RPMI8226 (cell line): ENCODE measurements at regions not wholly inside any gene's neighbourhood (a gene's known extent, or its start where the extent isn't known, plus 50 kb on each side); places are given as distances from the start of the nearest gene placed in this dataset.

Experiments
- DNase-seq: peaks from one replicate; pipeline ENCODE4 v3.0.0-alpha.2; 2015

DNA sequence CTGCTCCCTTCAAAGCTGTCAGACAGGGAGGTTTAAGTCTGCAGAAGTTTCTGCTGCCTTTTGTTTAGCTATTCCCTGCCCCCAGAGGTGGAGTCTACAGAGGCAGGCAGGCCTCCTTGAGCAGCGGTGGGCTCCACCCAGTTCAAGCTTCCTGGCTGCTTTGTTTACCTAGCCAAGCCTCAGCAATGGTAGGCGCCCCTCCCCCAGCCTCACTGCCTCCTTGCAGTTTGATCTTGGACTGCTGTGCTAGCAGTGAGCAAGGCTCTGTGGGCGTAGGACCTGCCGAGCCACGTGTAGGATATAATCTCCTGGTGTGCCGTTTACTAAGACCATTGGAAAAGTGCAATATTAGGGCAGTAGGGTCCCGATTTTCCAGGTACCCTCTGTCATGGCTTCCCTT is 707.1 kb upstream of the POM121L12 start:
- peak; percentile 20 for DNase-seq

GRCh38 chr7:52325237-52325636 is 710.2 kb upstream of the POM121L12 start:
- DNase-seq: no peak

DNA sequence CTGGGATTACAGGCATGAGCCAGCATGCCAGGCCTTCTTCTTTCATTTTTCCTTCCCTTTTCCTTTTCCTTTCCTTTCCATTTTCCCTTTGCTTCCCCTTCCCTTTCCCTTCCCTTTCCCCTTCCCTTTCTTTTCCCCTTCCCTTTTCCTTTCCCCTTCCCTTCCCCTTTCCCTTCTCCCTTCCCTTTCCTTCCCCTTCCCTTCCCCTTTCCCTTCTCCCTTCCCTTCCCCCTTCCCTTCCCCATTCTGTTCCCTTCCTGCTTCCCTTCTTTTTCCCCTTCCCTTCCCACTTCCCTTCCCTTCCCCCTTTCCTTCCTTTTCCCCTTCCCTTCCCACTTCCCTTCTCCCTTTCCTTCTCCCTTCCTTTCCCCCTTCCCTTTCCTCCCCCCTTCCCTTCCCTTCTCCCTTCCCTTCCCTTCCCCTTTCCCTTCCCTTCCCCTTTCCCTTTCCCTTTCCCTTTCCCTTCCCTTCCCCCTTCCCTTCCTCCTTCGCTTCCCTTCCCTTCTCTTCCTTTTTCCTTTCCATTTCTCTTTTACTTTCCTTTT is 712.2 kb upstream of the POM121L12 start:
- no peak for DNase-seq

DNA sequence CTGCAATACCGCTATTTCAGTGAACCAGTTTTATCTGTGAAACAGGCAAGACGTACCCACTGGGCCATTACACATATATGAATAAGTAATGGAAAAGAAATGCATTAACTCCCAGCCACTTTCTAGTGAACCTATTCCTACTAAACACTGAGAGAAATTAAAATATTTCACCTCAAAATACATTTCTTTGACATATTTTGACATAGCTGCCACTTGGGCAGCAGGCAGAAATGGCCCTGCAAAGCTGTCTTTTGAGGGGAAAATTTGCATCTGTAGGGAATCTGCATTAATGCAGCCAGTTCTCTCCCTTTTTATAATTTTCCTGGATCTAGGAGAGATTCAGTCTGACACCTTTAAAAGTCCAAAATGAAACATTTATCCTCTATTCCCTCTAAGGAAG is 714.8 kb upstream of the POM121L12 start:
- no peak for DNase-seq

DNA sequence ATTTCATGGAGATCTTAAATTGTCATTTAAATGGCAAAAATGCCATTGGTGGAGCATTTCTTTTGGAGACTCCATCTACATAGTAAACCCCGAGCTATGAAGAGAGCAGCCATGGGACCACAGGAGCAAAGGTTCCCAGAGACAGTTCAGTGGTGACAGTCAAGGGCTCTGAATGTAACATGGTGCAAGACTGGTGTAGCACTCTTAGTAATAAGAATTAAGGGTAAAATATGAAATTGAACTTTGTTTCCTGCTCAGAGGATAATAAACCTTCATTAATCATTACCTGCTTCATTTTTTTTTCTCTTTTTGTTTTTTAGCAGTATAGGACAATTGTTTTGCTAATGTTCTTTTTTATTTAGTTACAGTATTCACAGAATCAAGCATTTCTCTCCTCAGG is 717.5 kb upstream of the POM121L12 start:
- no peak for DNase-seq

DNA sequence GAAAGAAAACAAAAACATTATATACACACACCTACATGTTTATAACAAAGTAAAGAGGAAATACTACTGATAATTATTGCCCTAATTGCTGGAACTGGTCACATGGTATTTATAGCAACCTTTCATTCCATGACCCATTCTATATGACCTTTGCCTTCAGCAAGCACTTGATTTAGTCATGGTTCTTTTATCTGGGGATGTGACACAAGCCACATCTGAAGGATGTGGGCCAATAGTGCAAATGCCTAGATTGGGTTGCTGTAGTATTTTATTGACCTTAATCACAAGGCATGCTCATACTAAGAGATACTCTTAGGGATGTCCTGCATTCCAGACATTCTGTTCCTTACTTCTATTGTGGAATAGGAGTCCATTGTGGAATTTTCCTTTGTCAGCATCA is 723.5 kb upstream of the POM121L12 start:
- DNase-seq: no peak

GRCh38 chr7:52309631-52310030 is 725.8 kb upstream of the POM121L12 start:
- DNase-seq: no peak

- no peak for DNase-seq
Observed at GRCh38 chr7:52302765-52303520, 732.5 kb upstream of the POM121L12 start.

DNA sequence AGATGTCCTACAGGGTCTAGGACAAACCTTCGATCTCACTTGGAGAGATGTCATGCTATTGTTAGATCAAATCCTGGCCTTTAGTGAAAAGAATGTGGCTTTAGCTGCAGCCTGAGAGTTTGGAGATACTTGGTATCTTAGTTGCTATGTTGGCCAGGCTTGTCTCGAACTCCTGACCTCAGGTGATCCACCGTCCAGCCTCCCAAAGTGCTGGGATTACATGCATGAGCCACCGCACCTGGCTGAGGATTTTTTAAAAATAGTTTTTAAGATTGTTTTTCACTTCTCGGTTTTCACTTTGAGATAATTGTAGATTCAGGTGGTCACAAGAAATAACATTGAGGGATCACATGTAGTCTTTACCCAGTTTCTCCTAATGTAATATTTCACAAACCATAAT is 738.3 kb upstream of the POM121L12 start:
- DNase-seq: no peak

- DNase-seq: no peak
Observed at GRCh38 chr7:52294942-52295341, 740.5 kb upstream of the POM121L12 start.

- no peak for DNase-seq
Observed at GRCh38 chr7:52289247-52289646, 746.2 kb upstream of the POM121L12 start.

- DNase-seq: no peak
Observed at GRCh38 chr7:52287698-52288097, 747.7 kb upstream of the POM121L12 start.

GRCh38 chr7:52285689-52286088 is 749.7 kb upstream of the POM121L12 start:
- no peak for DNase-seq

DNA sequence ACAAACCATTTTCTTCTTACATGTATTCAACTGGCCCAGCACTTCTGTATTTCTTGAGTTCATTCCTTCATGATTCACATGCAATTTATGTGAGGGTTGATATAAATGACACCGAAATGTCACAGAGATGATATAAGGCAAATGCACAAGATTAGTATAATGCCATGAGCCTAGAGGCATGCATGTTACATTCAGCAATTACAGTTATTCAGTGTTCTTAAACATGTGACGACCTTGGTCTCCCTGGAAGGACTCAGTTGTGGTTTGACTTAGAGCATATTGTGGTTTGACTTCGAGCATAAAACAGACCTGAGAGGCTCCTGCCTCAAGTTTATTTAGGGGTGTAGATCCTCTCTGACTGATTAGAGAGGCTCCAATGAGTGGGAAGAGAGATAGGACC is 752.1 kb upstream of the POM121L12 start:
- DNase-seq: no peak

DNA sequence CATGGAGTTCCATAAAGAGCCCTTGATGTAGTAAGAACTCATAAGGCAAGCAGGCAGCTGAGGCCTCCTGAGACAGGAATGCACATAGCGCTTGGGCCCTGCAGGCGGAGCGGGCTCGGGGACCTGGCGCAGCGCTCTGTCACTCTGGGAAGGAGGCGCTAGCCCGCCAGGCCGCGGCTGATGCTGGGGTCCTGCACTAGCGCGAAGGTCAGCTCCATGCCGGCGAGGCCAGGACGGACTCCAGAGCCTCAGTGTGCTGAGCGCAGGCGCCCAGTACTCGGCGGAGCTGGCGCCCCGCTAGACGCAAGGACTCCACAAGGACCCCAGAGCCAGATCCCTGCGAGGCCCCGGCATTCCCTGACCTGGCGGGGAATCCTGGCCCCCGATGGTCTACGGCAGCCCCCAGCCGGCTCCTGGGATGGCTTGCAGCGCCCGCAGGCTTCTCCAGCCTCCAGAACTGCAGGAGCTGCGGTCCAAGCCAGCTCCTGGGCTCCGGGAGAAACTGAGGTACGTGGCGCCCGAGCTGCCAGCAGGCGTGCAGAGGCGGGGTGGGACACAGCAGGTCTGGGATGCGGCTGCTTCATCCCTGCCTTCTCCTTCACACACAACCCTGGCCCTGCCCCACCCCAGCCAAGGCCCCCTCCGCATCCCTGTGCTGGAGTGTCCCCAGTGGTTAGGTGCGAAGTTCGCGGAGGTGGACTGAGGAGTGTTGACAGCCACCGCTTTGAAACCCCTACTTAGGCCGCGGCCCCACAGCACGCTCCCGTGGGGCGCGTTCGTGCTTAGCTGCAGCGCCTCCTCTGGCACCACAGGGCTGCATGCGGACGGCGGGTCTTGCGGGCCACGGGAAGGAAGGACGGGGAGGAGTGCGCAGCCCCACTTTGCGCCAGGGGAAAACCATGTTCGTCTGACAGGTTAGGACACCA is 761.5 kb upstream of the POM121L12 start:
- no peak for DNase-seq

- no peak for DNase-seq
Observed at GRCh38 chr7:52271703-52272102, 763.7 kb upstream of the POM121L12 start.

DNA sequence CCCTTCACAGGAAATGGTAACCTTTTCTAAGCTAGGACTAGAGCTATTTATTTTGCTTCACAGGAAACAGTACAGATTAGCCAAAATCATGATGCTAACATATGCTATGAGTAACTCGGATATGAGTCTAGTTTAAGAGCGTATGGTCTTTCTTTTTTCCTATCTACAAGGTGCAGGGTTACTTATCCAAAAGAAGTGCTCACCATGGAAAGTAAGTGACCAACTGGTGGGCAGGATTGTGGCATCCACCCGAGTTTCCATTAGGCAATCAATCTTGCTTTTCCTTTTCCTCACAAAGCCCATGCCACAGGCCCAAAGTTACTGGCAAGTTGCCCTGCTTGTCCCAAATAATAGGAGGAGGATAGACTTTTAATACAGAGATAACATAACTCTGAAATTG is 765.1 kb upstream of the POM121L12 start:
- DNase-seq: no peak

- DNase-seq: no peak
Observed at GRCh38 chr7:52269669-52270068, 765.8 kb upstream of the POM121L12 start.

- no peak for DNase-seq
Observed at GRCh38 chr7:52261057-52261456, 774.4 kb upstream of the POM121L12 start.

DNA sequence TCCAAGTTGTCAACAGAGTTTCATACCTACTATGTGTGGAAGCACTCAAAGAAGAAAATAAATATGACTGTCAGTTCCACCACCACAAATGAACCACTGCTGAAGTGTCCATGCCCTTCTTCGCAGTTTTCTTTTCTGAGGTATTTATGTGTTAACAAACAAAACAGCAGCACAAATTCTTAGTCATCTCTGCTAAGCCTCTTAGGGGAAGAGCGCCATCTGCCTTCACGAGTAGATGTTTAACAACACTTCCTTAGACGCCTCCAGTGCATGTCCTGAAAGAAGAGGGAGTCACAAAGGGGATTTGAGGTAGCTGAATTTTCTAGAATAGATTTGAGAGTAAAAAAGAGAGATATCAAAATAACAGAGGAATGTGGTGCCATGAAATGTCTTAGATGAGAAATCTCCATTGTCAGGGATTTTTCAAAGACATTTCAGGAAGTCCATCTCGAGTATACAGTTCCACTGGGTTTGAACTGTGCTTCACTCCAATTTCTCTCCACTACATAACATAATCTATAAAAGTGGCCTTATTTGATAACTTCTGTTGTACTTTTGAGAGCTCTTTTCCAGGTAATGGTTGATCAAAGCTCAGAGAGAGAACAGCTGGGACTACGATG is 775.3 kb upstream of the POM121L12 start:
- DNase-seq: no peak

- no peak for DNase-seq
Observed at GRCh38 chr7:52257890-52258289, 777.5 kb upstream of the POM121L12 start.

DNA sequence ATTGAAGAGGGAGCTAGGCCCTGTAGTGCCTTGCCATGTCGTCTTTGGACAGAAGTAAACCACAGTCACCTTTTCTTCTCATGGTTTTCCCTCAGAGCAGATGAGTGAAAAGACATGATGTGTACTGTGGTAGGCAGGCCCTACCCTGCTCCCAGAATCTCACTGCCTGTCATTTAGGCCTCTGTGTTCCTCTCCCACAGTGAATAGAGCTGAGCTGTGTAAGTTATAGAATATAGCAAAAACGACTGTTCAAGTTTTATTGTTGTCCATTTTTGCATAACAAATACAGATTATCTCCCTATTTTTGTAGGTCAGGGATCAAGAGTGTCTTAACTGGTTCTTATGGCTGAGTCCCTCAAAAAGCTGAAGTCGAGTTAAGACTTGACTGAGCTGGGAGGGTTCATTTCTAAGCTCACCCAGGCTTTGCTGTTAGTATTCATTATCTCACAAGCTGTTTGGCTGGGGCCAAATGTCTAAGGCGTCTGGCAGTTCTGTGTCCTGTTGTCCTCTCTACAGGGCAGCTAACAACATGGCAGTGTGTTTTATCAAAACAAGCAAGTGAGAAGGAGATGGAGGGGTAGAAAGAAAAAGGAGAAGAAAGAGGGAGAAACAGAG is 780.9 kb upstream of the POM121L12 start:
- DNase-seq: no peak

GRCh38 chr7:52253953-52254352 is 781.5 kb upstream of the POM121L12 start:
- no peak for DNase-seq
